Peyer's patch (tissue), 4 donors: ENCODE measurements at regions not wholly inside any gene's neighbourhood (a gene's known extent, or its start where the extent isn't known, plus 50 kb on each side); places are given as distances from the start of the nearest gene placed in this dataset.

Experiments used
- CTCF ChIP-seq, 6 experiments: fragments of 450-650 bp in 4 of 6; fragments of 200-600 bp in 2 of 6; sonication (generic) in 1 of 6; IDR thresholded peaks; one replicate each; pipeline ENCODE4 v1.5.1; 2017 to 2019; ENCODE audit warnings: antibody characterized with exemption in 6 of 6, mild to moderate bottlenecking in 3 of 6, moderate library complexity in 1 of 6
- POLR2A ChIP-seq, 2 donors: fragments of 450-650 bp; IDR thresholded peaks; one replicate each; pipeline ENCODE4 v1.5.1; 2017; ENCODE audit warnings: antibody characterized with exemption in 2 of 2, mild to moderate bottlenecking in 2 of 2, moderate library complexity in 2 of 2

DNA sequence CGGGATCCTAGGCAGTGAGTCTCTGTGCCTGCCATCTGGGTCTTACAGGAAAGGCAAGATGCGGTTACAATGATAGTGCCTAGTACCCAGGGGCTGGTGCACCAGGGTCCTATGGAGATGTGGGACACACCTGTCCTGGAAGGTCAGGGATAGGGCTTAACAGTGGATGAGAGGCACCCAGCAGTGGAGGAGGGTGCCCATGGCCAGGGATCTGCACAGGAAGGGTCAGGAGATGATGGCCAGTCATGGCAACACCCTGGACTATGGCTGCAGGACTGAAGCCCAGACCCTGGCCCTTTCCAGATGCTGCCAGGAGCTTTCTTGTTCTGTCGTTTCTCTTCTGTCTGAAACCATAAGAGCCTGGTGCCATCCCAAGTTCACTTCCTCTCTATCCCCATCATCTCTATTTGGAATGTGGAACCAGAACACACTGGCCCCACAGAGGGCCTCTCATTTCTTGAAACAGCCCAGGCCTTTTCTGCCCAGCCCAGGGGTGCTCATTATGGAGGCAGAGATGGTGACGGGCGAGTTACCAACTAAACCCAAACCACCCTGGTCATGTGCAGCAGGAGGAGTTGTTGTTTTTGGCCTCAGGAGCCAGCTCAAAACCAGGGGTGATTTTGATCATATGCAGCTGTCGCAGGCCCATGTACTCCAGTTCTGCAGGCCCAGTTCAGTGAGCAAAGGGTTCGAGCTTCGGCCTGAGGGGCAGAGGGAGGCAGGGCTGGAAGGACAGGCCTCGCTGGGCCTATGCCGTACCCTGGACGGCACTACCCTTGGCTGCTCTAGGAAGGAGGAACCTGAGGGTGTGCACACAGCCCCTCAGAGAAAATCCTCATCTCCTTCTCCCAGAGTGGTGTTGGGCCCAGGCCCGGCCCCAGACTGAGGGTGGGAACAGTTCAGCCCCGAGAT is 52.6 kb upstream of the GDF10 start:
- TF ChIP-seq POLR2A (IDR thresholded peaks at IDR 0.05) (no peak), CTCF (IDR thresholded peaks at IDR 0.05) (no peak)
